Skeletal muscle tissue (tissue), 3 donors: ENCODE measurements at regions not wholly inside any gene's neighbourhood (a gene's known extent, or its start where the extent isn't known, plus 50 kb on each side); places are given as distances from the start of the nearest gene placed in this dataset.

ENCODE experiments used
- H3K27ac ChIP-seq: one replicate; pipeline ENCODE4 v1.7.0; 2013; ENCODE audit warnings: mild to moderate bottlenecking, low read depth, low read length, inconsistent platforms
- H3K27me3 ChIP-seq, 3 donors: one replicate each; pipeline ENCODE4 v1.7.0; 2013; ENCODE audit warnings: low read length in 3 of 3; ENCODE audit not compliant: control insufficient read depth in 3 of 3, insufficient read depth in 3 of 3
- H3K36me3 ChIP-seq, 3 donors: one replicate each; pipeline ENCODE4 v1.7.0; 2013; ENCODE audit warnings: low read length in 3 of 3; ENCODE audit not compliant: control insufficient read depth in 3 of 3, insufficient read depth in 3 of 3
- H3K4me1 ChIP-seq, 3 donors: one replicate each; pipeline ENCODE4 v1.7.0; 2013; ENCODE audit warnings: low read length in 3 of 3, mild to moderate bottlenecking in 3 of 3; ENCODE audit not compliant: control insufficient read depth in 3 of 3, insufficient read depth in 3 of 3
- H3K4me3 ChIP-seq, 3 donors: one replicate each; pipeline ENCODE4 v1.7.0; 2013; ENCODE audit warnings: low read length in 3 of 3
- H3K9ac ChIP-seq, 3 donors: one replicate each; pipeline ENCODE4 v1.7.0; 2013; ENCODE audit warnings: low read length in 3 of 3, mild to moderate bottlenecking in 3 of 3, moderate library complexity in 2 of 3, low read depth in 1 of 3
- H3K9me3 ChIP-seq, 3 donors: one replicate each; pipeline ENCODE4 v1.7.0; 2013; ENCODE audit warnings: low read length in 3 of 3; ENCODE audit not compliant: control insufficient read depth in 3 of 3
- donor health status: Osteomylitis.

DNA sequence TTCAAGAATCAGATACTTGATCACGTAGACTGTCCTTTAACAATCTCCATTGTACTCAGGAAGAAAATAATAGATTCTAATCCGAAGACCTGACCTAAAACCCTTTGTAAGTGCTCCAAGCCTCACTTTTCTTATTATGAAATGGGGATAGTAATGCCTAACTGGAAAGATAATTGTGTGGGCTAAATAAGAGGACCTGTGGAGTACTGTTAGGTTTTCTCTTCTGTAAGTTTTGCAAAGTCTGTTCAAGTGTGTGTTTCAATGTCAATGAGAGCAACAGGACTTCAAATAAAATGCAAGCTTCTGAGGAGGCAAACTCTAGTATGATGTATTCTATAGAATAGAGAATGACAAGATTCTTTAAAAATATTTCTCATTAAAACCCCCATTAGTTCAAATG is 348.6 kb downstream of the USP25 start:
- no peaks in the 10 kb centered on the region for H3K36me3 ChIP-seq
- H3K27ac ChIP-seq = no peak overlapping the region
- no peaks in the 10 kb centered on the region for H3K4me1 ChIP-seq
- no peak overlapping the region for H3K9ac ChIP-seq
- no peaks in the 10 kb centered on the region for H3K27me3 ChIP-seq
- no peaks in the 10 kb centered on the region for H3K9me3 ChIP-seq
- no peak overlapping the region for H3K4me3 ChIP-seq

DNA sequence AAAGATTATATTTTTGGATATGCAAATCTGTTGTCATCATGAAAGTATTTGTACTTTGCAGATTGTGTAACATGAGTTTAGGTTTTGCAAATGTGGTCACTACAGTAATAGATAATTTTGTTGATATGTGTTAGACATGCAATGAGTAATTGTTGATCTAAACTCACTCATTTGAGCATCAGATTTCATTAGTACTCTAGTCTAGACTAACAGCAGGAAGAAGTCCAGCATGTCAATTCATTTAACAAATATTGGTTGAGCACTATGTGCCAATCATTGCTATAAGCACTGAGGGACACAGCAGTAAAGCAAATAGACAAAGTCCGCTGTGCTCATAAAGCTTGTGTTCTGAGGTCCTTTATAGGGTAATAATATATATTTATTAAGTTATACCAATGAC is 350.0 kb downstream of the USP25 start:
- H3K4me3 ChIP-seq = no peak overlapping the region
- H3K36me3 ChIP-seq = no peaks in the 10 kb centered on the region
- no peak overlapping the region for H3K27ac ChIP-seq

GRCh38 chr21:16081304-16081703 is 351.5 kb downstream of the USP25 start:
- Histone ChIP-seq H3K27me3 (no peaks in the 10 kb centered on the region), H3K27ac (no peak overlapping the region), H3K9ac (no peak overlapping the region), H3K36me3 (no peaks in the 10 kb centered on the region), H3K4me3 (no peak overlapping the region), H3K9me3 (no peaks in the 10 kb centered on the region), H3K4me1 (peaks cover 0 to 6% (median 0%) of the 10 kb centered on the region in 3 donors)

More for the DNA sequence above, 350.0 kb downstream of the USP25 start:
- H3K9ac ChIP-seq = no peak overlapping the region
- H3K9me3 ChIP-seq = no peaks in the 10 kb centered on the region
- no peaks in the 10 kb centered on the region for H3K27me3 ChIP-seq
- H3K4me1 ChIP-seq = no peaks in the 10 kb centered on the region

- peaks cover 0 to 6% (median 0%) of the 10 kb centered on the region in 3 donors for H3K4me1 ChIP-seq
- H3K27ac ChIP-seq = no peak overlapping the region
- no peaks in the 10 kb centered on the region for H3K36me3 ChIP-seq
- H3K9me3 ChIP-seq = no peaks in the 10 kb centered on the region
- no peak overlapping the region for H3K9ac ChIP-seq
- H3K4me3 ChIP-seq = peak overlapping the region in 2 of 3 donors; percentile 34 to 35
- no peaks in the 10 kb centered on the region for H3K27me3 ChIP-seq
These were observed 352.4 kb downstream of the USP25 start for GRCh38 chr21:16082038-16082816.

DNA sequence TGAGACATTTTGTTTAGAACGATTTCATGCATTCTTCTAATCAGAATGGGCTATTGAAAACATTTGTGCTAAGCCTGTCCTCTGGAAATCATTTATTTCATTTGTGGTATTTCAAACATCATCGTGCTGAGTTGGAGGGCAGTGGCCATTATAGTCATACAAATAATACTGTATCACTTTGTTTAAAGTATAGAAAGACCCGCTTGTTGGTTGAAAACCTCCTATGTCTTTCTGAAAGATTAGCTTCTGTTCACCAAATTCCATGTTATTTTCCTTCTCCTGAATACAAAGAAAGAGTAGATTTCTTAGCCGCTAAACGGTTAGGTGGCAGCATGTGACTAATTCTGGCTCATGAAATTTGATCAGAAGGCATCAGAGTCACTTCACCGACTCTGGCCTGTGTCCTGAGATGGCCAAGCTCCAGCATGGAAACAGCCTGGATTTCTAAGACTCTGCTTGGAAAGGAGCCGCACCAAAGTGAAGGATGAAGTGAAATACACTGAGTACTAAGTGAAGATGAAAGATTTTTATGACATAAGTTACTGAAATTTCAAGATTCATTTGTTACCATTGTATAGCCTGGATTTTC is 355.1 kb downstream of the USP25 start:
- H3K4me1 ChIP-seq = peaks cover 0 to 6% (median 0%) of the 10 kb centered on the region in 3 donors
- H3K27ac ChIP-seq = peak overlapping the region; percentile 66
- H3K9me3 ChIP-seq = no peaks in the 10 kb centered on the region
- H3K36me3 ChIP-seq = no peaks in the 10 kb centered on the region
- H3K4me3 ChIP-seq = peak overlapping the region; percentile 11 to 55 (median 15)
- H3K27me3 ChIP-seq = no peaks in the 10 kb centered on the region
- peak overlapping the region in 2 of 3 donors; percentile 35 to 40 for H3K9ac ChIP-seq

GRCh38 chr21:16085421-16085820 is 355.6 kb downstream of the USP25 start:
- Histone ChIP-seq H3K4me1 (peaks cover 0 to 6% (median 0%) of the 10 kb centered on the region in 3 donors), H3K9me3 (no peaks in the 10 kb centered on the region), H3K36me3 (no peaks in the 10 kb centered on the region), H3K27ac (peak overlapping the region; percentile 66), H3K27me3 (no peaks in the 10 kb centered on the region), H3K9ac (peak overlapping the region; percentile 35 to 40 (median 35)), H3K4me3 (peak overlapping the region; percentile 7 to 55 (median 11))

GRCh38 chr21:16086121-16086520 is 356.3 kb downstream of the USP25 start:
- Histone ChIP-seq H3K36me3 (no peaks in the 10 kb centered on the region), H3K27me3 (no peaks in the 10 kb centered on the region), H3K4me3 (peak overlapping the region in 1 of 3 donors; percentile 25), H3K9ac (peak overlapping the region in 2 of 3 donors; percentile 35), H3K27ac (peak overlapping the region; percentile 66), H3K9me3 (no peaks in the 10 kb centered on the region), H3K4me1 (peaks cover 0 to 6% (median 0%) of the 10 kb centered on the region in 3 donors)

DNA sequence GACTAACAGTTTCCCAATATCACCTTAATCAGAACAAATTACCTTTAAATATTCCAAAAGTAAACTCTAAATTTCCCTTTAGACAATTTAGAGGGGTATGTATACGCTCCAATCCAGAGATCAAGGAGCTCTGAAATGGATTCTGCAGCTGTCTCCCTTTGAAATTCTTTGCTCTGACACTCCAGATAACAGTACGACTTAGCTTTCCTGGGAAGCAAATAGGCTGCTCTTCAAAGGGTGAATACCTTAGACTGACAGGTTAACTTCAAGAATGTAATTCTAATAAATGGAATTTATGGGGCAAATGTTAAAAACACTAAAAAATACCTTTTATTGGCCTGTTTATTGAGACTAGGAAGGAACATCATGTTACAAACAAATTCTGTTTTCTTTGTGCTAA is 357.2 kb downstream of the USP25 start:
- Histone ChIP-seq H3K9ac (no peak overlapping the region), H3K36me3 (no peaks in the 10 kb centered on the region), H3K4me3 (no peak overlapping the region), H3K27me3 (no peaks in the 10 kb centered on the region), H3K4me1 (peaks cover 0 to 6% (median 0%) of the 10 kb centered on the region in 3 donors), H3K9me3 (no peaks in the 10 kb centered on the region), H3K27ac (no peak overlapping the region)

DNA sequence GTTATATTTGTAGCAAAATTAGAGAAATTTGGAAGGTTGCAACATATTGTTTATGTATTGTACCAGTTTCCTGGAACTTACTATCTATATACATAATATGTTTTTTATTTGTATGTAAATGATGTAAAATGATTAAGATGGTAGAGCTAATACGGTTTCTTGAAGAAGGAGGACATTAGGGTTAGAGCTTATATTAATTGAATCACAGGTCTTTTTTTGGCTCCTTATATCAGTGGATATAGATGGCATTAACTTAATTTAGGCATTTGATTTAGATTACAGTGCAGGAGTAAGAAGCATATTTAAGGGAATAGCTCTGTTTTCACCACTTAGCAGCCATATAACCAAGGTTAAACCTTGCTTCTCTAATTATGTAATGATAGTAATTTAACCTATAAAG is 357.7 kb downstream of the USP25 start:
- H3K9me3 ChIP-seq = no peaks in the 10 kb centered on the region
- no peaks in the 10 kb centered on the region for H3K27me3 ChIP-seq
- no peaks in the 10 kb centered on the region for H3K36me3 ChIP-seq
- peaks cover 0 to 6% (median 0%) of the 10 kb centered on the region in 3 donors for H3K4me1 ChIP-seq
- H3K27ac ChIP-seq = no peak overlapping the region
- H3K9ac ChIP-seq = no peak overlapping the region
- H3K4me3 ChIP-seq = no peak overlapping the region

DNA sequence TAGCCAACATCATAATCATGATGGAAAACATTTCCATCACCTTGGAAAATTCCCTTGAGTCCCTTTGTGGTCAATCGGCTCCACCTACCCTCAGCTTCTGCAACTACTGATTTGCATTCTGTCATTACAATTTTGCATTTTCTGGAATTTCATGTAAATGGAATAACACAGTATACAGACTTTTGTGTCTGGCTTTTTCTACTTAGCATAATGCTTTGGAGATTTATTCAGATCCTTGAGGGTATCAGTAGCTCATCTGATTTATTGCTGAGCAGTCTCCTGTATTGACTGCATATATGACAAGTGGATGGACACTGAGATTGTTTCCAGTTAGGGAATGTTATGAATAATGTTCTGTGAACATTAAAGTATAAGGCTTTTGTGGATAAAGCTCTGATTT is 358.3 kb downstream of the USP25 start:
- no peaks in the 10 kb centered on the region for H3K27me3 ChIP-seq
- no peaks in the 10 kb centered on the region for H3K36me3 ChIP-seq
- no peak overlapping the region for H3K27ac ChIP-seq
- H3K9me3 ChIP-seq = no peaks in the 10 kb centered on the region
- no peak overlapping the region for H3K4me3 ChIP-seq
- no peak overlapping the region for H3K9ac ChIP-seq
- peaks cover 0 to 6% (median 0%) of the 10 kb centered on the region in 3 donors for H3K4me1 ChIP-seq
